Neuron (in vitro differentiated cells): ENCODE measurements at regions not wholly inside any gene's neighbourhood (a gene's known extent, or its start where the extent isn't known, plus 50 kb on each side); places are given as distances from the start of the nearest gene placed in this dataset.

Experiments
- H2AFZ ChIP-seq: one replicate; pipeline ENCODE4 v1.6.1; 2013; ENCODE audit warnings: low read depth, mild to moderate bottlenecking, inconsistent platforms, low read length, moderate library complexity
- H3K27me3 ChIP-seq: one replicate; pipeline ENCODE4 v1.6.1; 2013; ENCODE audit warnings: low read length; ENCODE audit not compliant: insufficient read depth
- H3K36me3 ChIP-seq: one replicate; pipeline ENCODE4 v1.6.1; 2013; ENCODE audit warnings: low read length; ENCODE audit not compliant: insufficient read depth
- H3K4me1 ChIP-seq: one replicate; pipeline ENCODE4 v1.6.1; 2013; ENCODE audit warnings: low read length; ENCODE audit not compliant: insufficient read depth
- H3K4me3 ChIP-seq: 2 replicates; pipeline ENCODE4 v1.5.1; 2013; ENCODE audit warnings: mild to moderate bottlenecking, low read length, moderate library complexity
- H3K9me3 ChIP-seq: one replicate; pipeline ENCODE4 v1.6.1; 2013; ENCODE audit warnings: low read length

DNA sequence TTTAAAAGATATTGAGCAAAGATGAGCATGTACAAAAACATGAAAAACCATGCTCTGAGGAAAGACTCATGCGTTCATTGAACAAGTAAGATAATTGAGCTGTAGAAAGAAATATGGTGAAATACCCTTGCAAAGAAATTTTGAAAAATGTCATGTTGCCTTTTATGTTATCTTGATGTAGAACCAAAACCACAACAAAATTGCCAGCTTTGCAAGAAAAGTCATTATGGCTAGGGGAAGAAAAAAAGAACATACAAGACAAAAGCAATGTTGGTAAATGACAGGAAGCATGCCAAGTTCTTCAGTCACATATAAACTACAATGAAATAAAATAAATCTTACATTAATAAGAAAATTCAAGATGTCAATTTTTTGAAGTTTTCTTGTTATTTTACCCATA is 368.0 kb downstream of the IRX1 start:
- Histone ChIP-seq H3K27me3 (no peaks in the 10 kb centered on the region), H3K36me3 (no peaks in the 10 kb centered on the region), H2AFZ (no peak overlapping the region), H3K9me3 (no peaks in the 10 kb centered on the region), H3K4me1 (peaks cover 5% of the 10 kb centered on the region), H3K4me3 (no peak overlapping the region)

DNA sequence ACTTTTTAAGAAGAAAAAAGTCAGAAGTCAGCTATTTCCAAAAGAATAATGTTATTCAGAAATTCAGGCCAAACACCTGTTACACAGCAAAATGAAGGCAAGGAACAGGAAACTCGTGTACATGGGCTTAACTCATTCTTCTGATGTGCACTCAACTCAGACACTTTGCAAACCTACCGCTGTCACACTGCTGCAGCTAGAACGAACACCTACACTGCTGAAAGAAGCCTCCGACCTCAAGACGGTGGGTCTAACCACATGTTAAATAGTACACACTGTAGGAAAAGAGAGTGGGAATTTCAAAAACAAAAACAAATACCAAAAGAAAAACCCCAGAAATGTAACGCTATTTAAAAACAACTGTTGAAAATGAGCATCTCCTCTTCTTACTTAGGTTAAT is 384.5 kb downstream of the IRX1 start:
- Histone ChIP-seq H2AFZ (no peak overlapping the region), H3K27me3 (no peaks in the 10 kb centered on the region), H3K4me3 (no peak overlapping the region), H3K4me1 (peaks cover 9% of the 10 kb centered on the region), H3K9me3 (peaks cover 1% of the 10 kb centered on the region), H3K36me3 (no peaks in the 10 kb centered on the region)

DNA sequence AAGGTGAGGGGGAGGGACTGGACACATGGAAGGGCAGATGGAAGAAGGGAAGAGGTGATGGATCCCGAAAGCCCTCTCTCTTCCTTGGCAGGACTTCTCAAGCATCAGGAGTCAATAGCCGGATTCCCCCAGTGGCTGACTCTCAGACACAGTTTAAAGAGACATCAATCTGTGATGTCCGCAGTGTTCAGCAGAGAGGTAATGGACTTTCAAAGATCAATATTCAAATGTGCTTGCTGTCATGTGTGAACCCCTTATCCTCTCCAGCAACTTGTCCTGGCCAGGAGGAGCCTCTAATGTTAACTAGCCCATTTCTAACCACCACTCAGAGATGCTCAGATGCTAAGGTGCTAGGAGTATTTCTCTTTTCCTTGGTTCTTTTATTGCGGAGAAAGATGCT is 392.2 kb downstream of the IRX1 start:
- no peaks in the 10 kb centered on the region for H3K9me3 ChIP-seq
- no peak overlapping the region for H2AFZ ChIP-seq
- peaks cover 9% of the 10 kb centered on the region for H3K4me1 ChIP-seq
- no peak overlapping the region for H3K4me3 ChIP-seq
- H3K27me3 ChIP-seq, result no peaks in the 10 kb centered on the region
- no peaks in the 10 kb centered on the region for H3K36me3 ChIP-seq

GRCh38 chr5:3993856-3994473 is 398.3 kb downstream of the IRX1 start:
- Histone ChIP-seq H2AFZ (no peak overlapping the region), H3K36me3 (no peaks in the 10 kb centered on the region), H3K4me1 (peaks cover 10% of the 10 kb centered on the region), H3K9me3 (no peaks in the 10 kb centered on the region), H3K4me3 (no peak overlapping the region), H3K27me3 (no peaks in the 10 kb centered on the region)

DNA sequence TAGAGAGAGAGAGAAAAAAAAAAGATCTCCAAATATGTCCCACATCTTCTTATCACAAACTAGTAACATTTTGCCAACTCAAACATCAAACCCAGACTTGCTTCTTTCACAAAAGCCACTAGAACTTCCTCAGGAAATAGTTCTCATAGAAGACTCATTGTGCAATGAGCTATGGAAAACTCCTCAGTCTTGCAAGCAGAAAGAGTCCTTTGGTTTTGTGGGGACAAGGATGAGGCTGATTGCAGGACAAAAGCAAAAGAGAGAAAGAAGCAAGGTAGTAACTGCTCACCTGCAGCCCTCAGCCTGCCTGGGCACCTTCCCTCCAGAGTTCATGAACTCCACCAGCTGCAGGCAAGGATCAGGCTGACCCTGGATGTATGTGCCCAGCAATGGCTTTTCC is 399.0 kb downstream of the IRX1 start:
- no peaks in the 10 kb centered on the region for H3K27me3 ChIP-seq
- no peak overlapping the region for H2AFZ ChIP-seq
- peaks cover 10% of the 10 kb centered on the region for H3K4me1 ChIP-seq
- H3K9me3 ChIP-seq, result no peaks in the 10 kb centered on the region
- no peaks in the 10 kb centered on the region for H3K36me3 ChIP-seq
- no peak overlapping the region for H3K4me3 ChIP-seq

- H2AFZ ChIP-seq, result no peak overlapping the region
- no peaks in the 10 kb centered on the region for H3K9me3 ChIP-seq
- peaks cover 10% of the 10 kb centered on the region for H3K4me1 ChIP-seq
- no peaks in the 10 kb centered on the region for H3K27me3 ChIP-seq
- H3K36me3 ChIP-seq, result no peaks in the 10 kb centered on the region
- no peak overlapping the region for H3K4me3 ChIP-seq
These were observed 400.5 kb downstream of the IRX1 start for GRCh38 chr5:3995954-3996619.

DNA sequence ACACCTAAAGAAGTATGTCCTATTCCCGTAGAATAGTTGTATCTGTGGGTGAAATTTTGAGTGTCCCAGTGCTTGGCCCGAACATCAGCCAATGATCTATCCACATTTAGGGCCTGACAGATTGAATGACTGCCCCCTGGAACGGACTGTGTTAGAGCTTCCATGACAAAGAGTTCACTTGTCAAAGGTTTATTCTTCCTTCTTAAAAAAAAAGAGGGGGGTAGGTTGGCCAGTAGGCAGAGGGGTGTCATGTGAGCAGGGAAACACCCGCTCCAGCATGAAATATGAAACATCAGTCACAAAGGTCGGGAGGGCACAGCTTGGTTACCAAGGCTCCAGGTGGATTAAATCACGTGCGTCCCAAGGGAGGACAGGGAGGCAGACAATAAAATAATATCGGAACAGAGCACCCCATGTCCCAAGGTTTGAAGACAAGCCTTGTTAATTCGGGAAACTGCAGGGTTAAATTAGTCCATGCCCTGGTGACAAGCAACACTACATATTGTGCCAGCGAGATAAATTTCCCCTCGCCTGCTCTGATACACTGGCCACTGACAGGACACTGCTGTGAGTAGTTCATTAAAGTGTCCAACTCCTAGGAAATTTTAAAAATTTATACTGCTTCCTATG is 401.2 kb downstream of the IRX1 start:
- H3K9me3 ChIP-seq, result no peaks in the 10 kb centered on the region
- no peaks in the 10 kb centered on the region for H3K36me3 ChIP-seq
- peaks cover 10% of the 10 kb centered on the region for H3K4me1 ChIP-seq
- H2AFZ ChIP-seq, result no peak overlapping the region
- H3K27me3 ChIP-seq, result no peaks in the 10 kb centered on the region
- no peak overlapping the region for H3K4me3 ChIP-seq

DNA sequence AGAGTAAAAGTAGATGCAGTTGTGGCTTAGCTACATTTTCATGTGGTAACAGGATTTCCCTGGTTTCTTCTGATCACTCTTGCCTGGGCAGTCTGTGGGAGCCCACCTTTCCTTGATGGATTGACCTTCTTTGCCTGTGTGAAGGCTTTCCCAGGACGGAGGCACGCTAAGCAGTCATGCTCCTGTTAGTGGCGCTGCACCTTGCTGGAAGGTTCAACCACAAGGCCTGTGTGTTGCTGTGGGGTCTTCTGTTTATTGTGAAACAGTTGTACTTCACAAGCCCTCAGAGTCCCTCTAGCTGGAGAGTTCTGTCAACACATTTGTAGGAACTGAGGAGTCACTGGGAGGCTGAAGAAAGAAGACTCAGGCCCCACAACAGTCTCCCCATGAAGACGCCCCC is 402.0 kb downstream of the IRX1 start:
- Histone ChIP-seq H3K4me3 (no peak overlapping the region), H3K9me3 (no peaks in the 10 kb centered on the region), H2AFZ (no peak overlapping the region), H3K36me3 (no peaks in the 10 kb centered on the region), H3K27me3 (no peaks in the 10 kb centered on the region), H3K4me1 (peaks cover 10% of the 10 kb centered on the region)

DNA sequence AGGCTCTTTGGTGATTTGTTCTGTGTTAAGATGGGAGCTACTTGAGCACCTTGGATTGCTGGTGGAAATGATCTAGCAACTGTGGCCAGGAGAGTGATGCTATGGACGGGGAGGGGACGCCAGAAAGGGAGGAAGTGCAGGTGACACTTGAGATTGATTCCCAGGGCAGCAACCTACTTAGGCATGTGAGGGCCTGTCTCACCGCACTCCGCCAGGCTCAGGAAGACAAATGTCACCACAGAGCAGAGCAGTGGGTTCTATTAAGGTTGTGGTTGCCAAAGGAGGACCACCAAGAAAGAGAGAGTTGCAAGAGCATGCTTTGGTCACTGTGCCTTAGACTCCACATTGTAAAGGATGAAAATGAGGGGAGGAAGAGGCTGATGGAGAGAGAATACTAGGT is 404.3 kb downstream of the IRX1 start:
- Histone ChIP-seq H3K4me3 (no peak overlapping the region), H2AFZ (no peak overlapping the region), H3K4me1 (peaks cover 10% of the 10 kb centered on the region), H3K9me3 (no peaks in the 10 kb centered on the region), H3K27me3 (no peaks in the 10 kb centered on the region), H3K36me3 (no peaks in the 10 kb centered on the region)

DNA sequence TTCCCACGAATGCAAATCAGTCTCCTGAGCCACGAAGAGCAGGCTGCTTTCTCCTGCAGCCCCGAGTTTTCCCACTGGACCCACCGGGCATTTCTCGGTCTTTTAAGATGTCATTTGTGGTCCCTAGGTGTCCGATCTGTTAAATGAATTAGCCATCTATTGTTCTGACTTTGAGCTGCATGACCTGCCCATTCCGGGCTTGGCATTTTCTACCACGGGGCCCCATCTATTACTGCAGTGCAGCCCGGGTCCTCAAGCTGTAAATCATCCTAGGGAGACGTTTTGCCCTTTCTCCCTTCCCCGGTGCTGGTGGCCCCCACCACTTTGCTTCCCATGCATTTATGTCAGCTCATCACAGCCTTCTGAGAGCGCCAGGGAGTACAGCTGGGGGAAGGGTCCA is 405.4 kb downstream of the IRX1 start:
- Histone ChIP-seq H2AFZ (no peak overlapping the region), H3K9me3 (no peaks in the 10 kb centered on the region), H3K36me3 (no peaks in the 10 kb centered on the region), H3K27me3 (no peaks in the 10 kb centered on the region), H3K4me3 (no peak overlapping the region), H3K4me1 (peaks cover 8% of the 10 kb centered on the region)

DNA sequence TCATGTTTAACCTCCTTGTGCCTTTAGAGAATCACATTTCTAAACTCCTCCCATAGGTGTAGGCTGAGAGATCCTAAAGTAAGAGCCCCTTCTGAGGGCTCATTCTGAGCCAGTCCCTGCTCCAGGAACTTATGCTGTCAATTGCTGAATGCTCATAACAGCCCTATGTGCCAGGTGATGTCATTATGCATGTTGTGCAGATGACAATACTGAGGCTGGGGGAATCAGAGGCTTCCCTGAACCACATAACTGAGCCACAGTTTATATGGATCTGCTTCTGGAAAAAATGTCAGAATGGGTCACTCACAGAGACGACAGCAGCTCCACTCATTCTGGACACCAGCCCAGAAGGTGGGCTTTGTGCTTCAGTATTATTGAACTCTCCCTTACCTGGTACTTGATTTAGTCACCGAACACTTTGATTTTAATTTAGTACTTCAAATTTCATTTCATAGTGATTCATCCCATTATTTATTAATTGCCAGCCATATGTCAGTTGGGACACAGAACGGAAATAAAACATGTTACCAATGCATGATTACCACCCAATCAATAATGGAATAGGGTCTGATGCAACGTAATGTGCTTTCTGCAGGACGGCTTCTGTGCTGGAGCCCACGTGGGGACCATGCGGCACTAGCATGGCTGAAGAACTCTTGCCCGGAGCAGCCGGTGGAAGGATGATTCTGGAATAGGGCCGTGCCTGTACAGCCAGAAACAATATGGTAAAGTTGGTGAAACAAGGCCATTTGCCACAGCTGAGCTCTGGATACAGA is 406.3 kb downstream of the IRX1 start:
- H3K9me3 ChIP-seq, result no peaks in the 10 kb centered on the region
- H3K4me3 ChIP-seq, result no peak overlapping the region
- no peaks in the 10 kb centered on the region for H3K27me3 ChIP-seq
- H3K4me1 ChIP-seq, result no peaks in the 10 kb centered on the region
- H2AFZ ChIP-seq, result no peak overlapping the region
- no peaks in the 10 kb centered on the region for H3K36me3 ChIP-seq

GRCh38 chr5:4005335-4005734 is 409.7 kb downstream of the IRX1 start:
- Histone ChIP-seq H3K9me3 (peaks cover 2% of the 10 kb centered on the region), H3K27me3 (no peaks in the 10 kb centered on the region), H3K4me1 (no peaks in the 10 kb centered on the region), H3K36me3 (no peaks in the 10 kb centered on the region), H2AFZ (no peak overlapping the region), H3K4me3 (no peak overlapping the region)

GRCh38 chr5:4007001-4007400 is 411.4 kb downstream of the IRX1 start:
- Histone ChIP-seq H3K27me3 (no peaks in the 10 kb centered on the region), H2AFZ (no peak overlapping the region), H3K4me3 (no peak overlapping the region), H3K36me3 (no peaks in the 10 kb centered on the region), H3K4me1 (no peaks in the 10 kb centered on the region), H3K9me3 (peaks cover 2% of the 10 kb centered on the region)
